ENCODE measurements at regions not wholly inside any gene's neighbourhood (a gene's known extent, or its start where the extent isn't known, plus 50 kb on each side); places are given as distances from the start of the nearest gene placed in this dataset.

DNA sequence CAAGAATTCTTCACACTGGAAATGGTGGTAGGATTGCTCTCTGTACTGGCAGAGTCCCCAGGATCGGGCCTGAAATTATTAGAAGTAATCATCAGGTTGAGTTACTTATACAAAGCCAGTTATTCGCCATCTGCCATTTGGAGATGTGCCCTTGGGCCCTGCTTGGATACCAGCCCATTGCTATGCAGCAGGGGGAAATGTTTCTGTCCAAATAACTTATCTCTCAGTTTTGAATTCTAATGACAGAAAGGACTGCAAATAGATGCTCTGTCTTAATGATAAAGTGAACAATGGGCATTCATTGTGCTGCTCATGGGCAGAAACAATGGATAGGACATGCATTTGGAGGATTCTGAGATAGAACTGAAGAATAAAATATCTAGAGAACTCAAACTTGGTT is 139.1 kb upstream of the PELI2 start:
- H3K27ac ChIP-seq = no peak overlapping the region
- H3K9me3 ChIP-seq = peaks cover 0 to 13% of the 10 kb centered on the region in 2 donors
- H3K36me3 ChIP-seq = no peaks in the 10 kb centered on the region
- no peaks in the 10 kb centered on the region for H3K4me1 ChIP-seq
- DNase-seq (ENCODE audit: low spot score in 2 of 2) = no peak
- H3K4me3 ChIP-seq = no peak overlapping the region
- intact Hi-C loops (cut with DNase I) = no loop called here
- no peaks in the 10 kb centered on the region for H3K27me3 ChIP-seq
- TF ChIP-seq, protein P1, sequence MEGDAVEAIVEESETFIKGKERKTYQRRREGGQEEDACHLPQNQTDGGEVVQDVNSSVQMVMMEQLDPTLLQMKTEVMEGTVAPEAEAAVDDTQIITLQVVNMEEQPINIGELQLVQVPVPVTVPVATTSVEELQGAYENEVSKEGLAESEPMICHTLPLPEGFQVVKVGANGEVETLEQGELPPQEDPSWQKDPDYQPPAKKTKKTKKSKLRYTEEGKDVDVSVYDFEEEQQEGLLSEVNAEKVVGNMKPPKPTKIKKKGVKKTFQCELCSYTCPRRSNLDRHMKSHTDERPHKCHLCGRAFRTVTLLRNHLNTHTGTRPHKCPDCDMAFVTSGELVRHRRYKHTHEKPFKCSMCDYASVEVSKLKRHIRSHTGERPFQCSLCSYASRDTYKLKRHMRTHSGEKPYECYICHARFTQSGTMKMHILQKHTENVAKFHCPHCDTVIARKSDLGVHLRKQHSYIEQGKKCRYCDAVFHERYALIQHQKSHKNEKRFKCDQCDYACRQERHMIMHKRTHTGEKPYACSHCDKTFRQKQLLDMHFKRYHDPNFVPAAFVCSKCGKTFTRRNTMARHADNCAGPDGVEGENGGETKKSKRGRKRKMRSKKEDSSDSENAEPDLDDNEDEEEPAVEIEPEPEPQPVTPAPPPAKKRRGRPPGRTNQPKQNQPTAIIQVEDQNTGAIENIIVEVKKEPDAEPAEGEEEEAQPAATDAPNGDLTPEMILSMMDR (IDR thresholded peaks at IDR 0.05) = no peak

DNA sequence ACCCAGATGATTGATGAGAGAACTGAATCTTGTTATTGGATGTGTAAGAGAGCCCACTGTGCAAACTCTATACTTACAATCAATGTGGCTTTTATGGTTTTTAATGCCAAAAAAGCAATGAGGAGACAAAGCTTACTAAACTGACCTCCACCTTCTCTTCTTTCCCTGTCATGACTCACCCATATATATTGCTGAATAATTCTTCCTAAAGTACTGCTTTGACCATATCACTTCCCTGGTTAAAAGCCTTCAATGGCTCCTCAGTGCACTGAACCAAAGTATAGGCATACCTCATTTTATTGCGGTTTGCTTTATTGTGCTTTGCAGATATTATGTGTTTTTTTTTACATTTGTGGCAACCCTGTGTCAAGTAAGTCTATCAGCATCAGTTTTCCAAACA is 138.4 kb upstream of the PELI2 start:
- no peak overlapping the region for H3K27ac ChIP-seq
- intact Hi-C loops (cut with DNase I) = no loop called here

DNA sequence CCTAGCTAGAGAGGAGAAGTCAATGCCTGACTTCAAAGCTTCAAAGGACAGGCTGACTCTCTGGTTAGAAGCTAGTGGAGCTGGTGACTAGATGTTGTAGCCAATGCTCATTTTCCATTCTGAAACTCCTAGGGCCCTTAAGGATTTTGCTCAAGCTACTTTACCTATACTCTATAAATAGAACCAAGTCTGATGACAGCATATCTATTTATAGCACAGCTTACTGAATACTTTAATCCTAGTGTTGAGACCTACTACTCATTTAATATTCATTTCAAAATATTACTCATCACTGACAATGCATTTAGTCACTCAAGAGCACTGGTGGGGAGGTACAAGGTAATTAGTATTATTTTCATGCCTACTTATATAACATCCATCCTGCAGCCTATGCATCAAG is 137.2 kb upstream of the PELI2 start:
- intact Hi-C loops (cut with DNase I) = no loop called here
- TF ChIP-seq, protein P1 (IDR thresholded peaks at IDR 0.05) = no peak
- no peak overlapping the region for H3K4me3 ChIP-seq

More for the DNA sequence above, 138.4 kb upstream of the PELI2 start:
- Histone ChIP-seq H3K27me3 (no peaks in the 10 kb centered on the region), H3K4me1 (no peaks in the 10 kb centered on the region), H3K36me3 (no peaks in the 10 kb centered on the region), H3K4me3 (no peak overlapping the region), H3K9me3 (peaks cover 0 to 13% of the 10 kb centered on the region in 2 donors)
- DNase-seq (ENCODE audit: low spot score in 2 of 2) = no peak
- TF ChIP-seq, protein P1 (IDR thresholded peaks at IDR 0.05) = no peak

DNA sequence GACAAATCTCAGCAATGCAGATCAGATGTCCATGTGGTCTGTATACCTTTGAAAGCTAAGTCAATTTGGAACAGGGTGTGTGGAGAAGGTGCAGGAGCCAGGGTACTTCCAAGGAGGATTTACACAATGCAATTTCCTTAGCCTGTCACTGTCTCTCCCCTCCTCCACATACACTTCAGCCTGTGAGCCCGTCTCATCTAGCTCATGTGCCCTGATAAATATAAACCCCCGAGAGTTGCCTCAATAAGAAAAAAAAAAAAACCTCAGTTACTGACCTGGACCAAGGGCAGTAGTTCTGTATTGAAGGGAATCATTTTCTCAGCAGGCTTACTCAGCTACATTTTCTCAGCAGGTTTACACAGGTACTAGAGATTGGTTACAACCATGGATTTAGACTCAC is 132.1 kb upstream of the PELI2 start:
- Histone ChIP-seq H3K36me3 (no peaks in the 10 kb centered on the region), H3K4me3 (no peak overlapping the region), H3K27me3 (no peaks in the 10 kb centered on the region), H3K27ac (no peak overlapping the region), H3K9me3 (peaks cover 0 to 8% of the 10 kb centered on the region in 2 donors), H3K4me1 (no peaks in the 10 kb centered on the region)
- TF ChIP-seq, protein P1 (IDR thresholded peaks at IDR 0.05) = no peak
- intact Hi-C loops (cut with DNase I) = no loop called here
- no peak for DNase-seq (ENCODE audit: low spot score in 2 of 2)

More for the DNA sequence above, 137.2 kb upstream of the PELI2 start:
- H3K4me1 ChIP-seq = no peaks in the 10 kb centered on the region
- H3K27ac ChIP-seq = no peak overlapping the region
- H3K9me3 ChIP-seq = peaks cover 0 to 13% of the 10 kb centered on the region in 2 donors
- DNase-seq (ENCODE audit: low spot score in 2 of 2) = no peak
- no peaks in the 10 kb centered on the region for H3K27me3 ChIP-seq
- H3K36me3 ChIP-seq = no peaks in the 10 kb centered on the region

DNA sequence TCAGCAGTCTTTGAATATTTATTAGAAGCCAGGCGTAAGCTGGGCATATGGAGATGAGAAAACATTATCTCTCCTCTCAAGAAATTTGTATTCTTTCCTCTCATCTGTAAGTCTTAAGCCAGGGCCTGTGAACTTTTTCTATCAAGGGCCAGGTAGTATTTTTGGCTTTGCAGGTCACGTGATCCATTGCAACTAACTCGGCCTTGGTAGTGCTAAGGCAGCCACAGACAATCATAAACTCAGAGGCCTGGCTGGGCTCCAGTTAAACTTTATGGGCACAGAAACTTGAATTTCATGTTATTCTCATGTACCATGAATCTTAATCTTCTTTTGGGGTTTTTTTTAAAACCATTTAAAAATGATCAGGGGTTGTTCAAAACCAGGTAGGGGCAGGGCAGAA is 117.4 kb upstream of the PELI2 start:
- TF ChIP-seq, protein P1 (IDR thresholded peaks at IDR 0.05) = no peak
- H3K36me3 ChIP-seq = no peaks in the 10 kb centered on the region
- no peaks in the 10 kb centered on the region for H3K9me3 ChIP-seq
- H3K4me1 ChIP-seq = peaks cover 0 to 7% of the 10 kb centered on the region in 2 donors
- H3K27me3 ChIP-seq = no peaks in the 10 kb centered on the region
- intact Hi-C loops (cut with DNase I) = no loop called here
- no peak overlapping the region for H3K4me3 ChIP-seq
- no peak overlapping the region for H3K27ac ChIP-seq
- DNase-seq (ENCODE audit: low spot score in 2 of 2) = no peak

DNA sequence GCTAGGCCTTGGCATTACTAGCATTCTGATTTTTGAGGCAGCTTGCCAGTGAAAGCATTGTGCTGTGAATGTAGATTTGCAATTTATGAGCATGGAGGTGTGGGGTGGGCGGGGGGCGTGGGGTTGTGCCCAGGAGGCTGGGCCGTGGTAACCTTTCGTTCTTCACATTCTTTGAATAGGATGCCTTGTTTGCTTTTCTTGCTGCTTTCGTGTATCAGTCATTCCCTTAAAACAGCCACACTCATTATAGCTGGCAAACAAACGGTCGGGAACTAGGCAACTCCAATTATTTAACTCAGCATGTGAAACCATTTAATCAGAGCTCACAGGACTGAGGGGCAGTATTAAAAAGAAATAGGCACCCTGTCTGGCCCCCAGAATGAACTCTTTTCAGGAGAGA is 115.9 kb upstream of the PELI2 start:
- Histone ChIP-seq H3K4me3 (no peak overlapping the region), H3K36me3 (no peaks in the 10 kb centered on the region), H3K9me3 (no peaks in the 10 kb centered on the region), H3K27me3 (no peaks in the 10 kb centered on the region), H3K4me1 (peaks cover 0 to 7% of the 10 kb centered on the region in 2 donors), H3K27ac (no peak overlapping the region)
- TF ChIP-seq, protein P1 (IDR thresholded peaks at IDR 0.05) = no peak
- intact Hi-C loops (cut with DNase I) = no loop called here
- no peak for DNase-seq (ENCODE audit: low spot score in 2 of 2)

Data from ascending aorta (tissue), 2 donors.